Ishikawa (cell line): ENCODE measurements at regions not wholly inside any gene's neighbourhood (a gene's known extent, or its start where the extent isn't known, plus 50 kb on each side); places are given as distances from the start of the nearest gene placed in this dataset.

Experiments used
- CEBPB ChIP-seq: IDR thresholded peaks from 2 replicates; pipeline ENCODE4 v1.6.1; 2012
- CREB1 ChIP-seq: IDR thresholded peaks from 2 replicates; pipeline ENCODE4 v1.6.1; 2012; ENCODE audit warnings: low read depth
- EGR1 ChIP-seq: IDR thresholded peaks from 2 replicates; pipeline ENCODE4 v1.6.1; 2012
- EP300 ChIP-seq: IDR thresholded peaks from 2 replicates; pipeline ENCODE4 v1.6.1; 2012; ENCODE audit warnings: borderline replicate concordance
- FOXM1 ChIP-seq: IDR thresholded peaks from 2 replicates; pipeline ENCODE4 v1.6.1; 2012; ENCODE audit warnings: low read depth, borderline replicate concordance
- MAX ChIP-seq: IDR thresholded peaks from 2 replicates; pipeline ENCODE4 v1.6.1; 2012
- RAD21 ChIP-seq: IDR thresholded peaks from 2 replicates; pipeline ENCODE4 v1.6.1; 2012; ENCODE audit warnings: low read depth
- TAF1 ChIP-seq: IDR thresholded peaks from 2 replicates; pipeline ENCODE4 v1.6.1; 2012; ENCODE audit warnings: low read depth, mild to moderate bottlenecking
- TCF12 ChIP-seq: IDR thresholded peaks from 2 replicates; pipeline ENCODE4 v1.6.1; 2012; ENCODE audit warnings: low read depth
- TEAD4 ChIP-seq: IDR thresholded peaks from 2 replicates; pipeline ENCODE4 v1.6.1; 2012
- USF1 ChIP-seq: IDR thresholded peaks from 2 replicates; pipeline ENCODE4 v1.6.1; 2012
- YY1 ChIP-seq: IDR thresholded peaks from 2 replicates; pipeline ENCODE4 v1.6.1; 2012; ENCODE audit warnings: low read depth
- ZBTB7A ChIP-seq: IDR thresholded peaks from 2 replicates; pipeline ENCODE4 v1.6.1; 2012; ENCODE audit warnings: low read depth

GRCh38 chr3:55296791-55297190 lies 190.3 kb downstream of the WNT5A start:
- TF ChIP-seq USF1, result no peak
- no peak for TF ChIP-seq TEAD4
- no peak for TF ChIP-seq EP300
- no peak for TF ChIP-seq RAD21
- TF ChIP-seq YY1, result no peak
- no peak for TF ChIP-seq CREB1
- no peak for TF ChIP-seq CEBPB
- no peak for TF ChIP-seq FOXM1
- no peak for TF ChIP-seq EGR1
- no peak for TF ChIP-seq TAF1
- TF ChIP-seq MAX, result no peak
- TF ChIP-seq TCF12, result no peak
- no peak for TF ChIP-seq ZBTB7A
